ENCODE measurements at regions not wholly inside any gene's neighbourhood (a gene's known extent, or its start where the extent isn't known, plus 50 kb on each side); places are given as distances from the start of the nearest gene placed in this dataset.

- DNase-seq (ENCODE audit: insufficient read length) (no peak), FAIRE-seq (no peak)
- TF ChIP-seq POLR2A (IDR thresholded peaks at IDR 0.05; ENCODE audit: low read depth, low read length) (no peak), POLR2AphosphoS5 (IDR thresholded peaks at IDR 0.05; ENCODE audit: low read depth, low read length) (no peak), TAF1 (IDR thresholded peaks at IDR 0.05; ENCODE audit: borderline replicate concordance, low read depth, low read length) (no peak)
Measured at GRCh38 chr1:29531596-29531995, 295.3 kb downstream of the PTPRU start.

GRCh38 chr1:29529677-29530278, 293.5 kb downstream of the PTPRU start:
- no peak for FAIRE-seq
- no peak for TF ChIP-seq TAF1 (IDR thresholded peaks at IDR 0.05; ENCODE audit: borderline replicate concordance, low read depth, low read length)
- TF ChIP-seq POLR2AphosphoS5 (IDR thresholded peaks at IDR 0.05; ENCODE audit: low read depth, low read length) = no peak
- TF ChIP-seq POLR2A (IDR thresholded peaks at IDR 0.05; ENCODE audit: low read depth, low read length) = no peak
- no peak for DNase-seq (ENCODE audit: insufficient read length)

GRCh38 chr1:29527314-29528004, 291.1 kb downstream of the PTPRU start:
- no peak for FAIRE-seq
- DNase-seq (ENCODE audit: insufficient read length) = no peak
- TF ChIP-seq POLR2A (IDR thresholded peaks at IDR 0.05; ENCODE audit: low read depth, low read length) (no peak), POLR2AphosphoS5 (IDR thresholded peaks at IDR 0.05; ENCODE audit: low read depth, low read length) (no peak), TAF1 (IDR thresholded peaks at IDR 0.05; ENCODE audit: borderline replicate concordance, low read depth, low read length) (no peak)

GRCh38 chr1:29525941-29526340, 289.6 kb downstream of the PTPRU start:
- TF ChIP-seq POLR2AphosphoS5 (IDR thresholded peaks at IDR 0.05; ENCODE audit: low read depth, low read length) (no peak), TAF1 (IDR thresholded peaks at IDR 0.05; ENCODE audit: borderline replicate concordance, low read depth, low read length) (no peak), POLR2A (IDR thresholded peaks at IDR 0.05; ENCODE audit: low read depth, low read length) (no peak)
- DNase-seq (ENCODE audit: insufficient read length) (no peak), FAIRE-seq (no peak)

- no peak for DNase-seq (ENCODE audit: insufficient read length)
- no peak for FAIRE-seq
- TF ChIP-seq TAF1 (IDR thresholded peaks at IDR 0.05; ENCODE audit: borderline replicate concordance, low read depth, low read length) = no peak
- no peak for TF ChIP-seq POLR2AphosphoS5 (IDR thresholded peaks at IDR 0.05; ENCODE audit: low read depth, low read length)
Measured at GRCh38 chr1:29524285-29525065, 288.2 kb downstream of the PTPRU start.

DNA sequence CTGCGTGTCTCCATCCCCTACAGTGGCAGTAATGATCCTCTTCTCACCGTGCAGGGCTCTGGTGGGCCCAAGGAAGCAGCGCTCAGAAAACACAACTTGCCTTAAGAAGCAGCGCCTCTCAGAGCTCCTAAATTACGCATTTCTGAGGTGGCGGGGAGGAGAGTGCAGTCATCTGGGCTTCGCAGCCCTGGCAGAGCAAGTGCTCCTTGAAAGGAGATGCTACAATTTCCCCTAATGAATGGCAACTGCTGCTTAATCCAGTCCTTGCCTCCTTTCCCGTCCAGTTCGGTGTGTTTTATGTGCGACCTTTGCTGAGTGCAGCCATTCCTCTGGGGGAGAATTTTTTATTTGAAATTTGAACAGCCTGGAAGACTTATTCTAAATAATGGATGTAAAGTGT, 287.3 kb downstream of the PTPRU start:
- TF ChIP-seq POLR2AphosphoS5 (IDR thresholded peaks at IDR 0.05; ENCODE audit: low read depth, low read length) = no peak
- no peak for TF ChIP-seq TAF1 (IDR thresholded peaks at IDR 0.05; ENCODE audit: borderline replicate concordance, low read depth, low read length)
- no peak for TF ChIP-seq POLR2A (IDR thresholded peaks at IDR 0.05; ENCODE audit: low read depth, low read length)
- FAIRE-seq (no peak), DNase-seq (ENCODE audit: insufficient read length) (no peak)

DNA sequence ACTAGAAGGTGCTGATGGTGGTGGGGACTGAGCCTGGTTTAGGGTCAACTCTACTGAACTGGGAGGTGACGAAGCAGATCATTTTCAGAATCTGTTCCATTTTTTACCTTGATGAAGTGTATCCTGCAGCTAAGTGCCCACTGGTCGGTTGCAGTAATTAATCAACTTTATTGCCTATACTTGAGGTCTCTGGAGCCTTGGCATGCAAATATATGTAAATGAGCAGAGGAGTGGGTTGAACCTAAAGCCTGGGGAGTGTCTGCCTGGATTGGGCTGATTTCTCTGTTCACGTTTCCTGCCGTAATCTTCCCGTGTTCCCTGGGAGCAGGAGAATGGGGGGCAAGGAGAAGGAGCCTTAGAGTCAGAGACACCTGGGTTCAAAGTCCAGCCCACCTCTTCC, 286.8 kb downstream of the PTPRU start:
- TF ChIP-seq POLR2A (IDR thresholded peaks at IDR 0.05; ENCODE audit: low read depth, low read length) = no peak
- no peak for TF ChIP-seq POLR2AphosphoS5 (IDR thresholded peaks at IDR 0.05; ENCODE audit: low read depth, low read length)
- TF ChIP-seq TAF1 (IDR thresholded peaks at IDR 0.05; ENCODE audit: borderline replicate concordance, low read depth, low read length) = no peak
- DNase-seq (ENCODE audit: insufficient read length) (no peak), FAIRE-seq (no peak)

- TF ChIP-seq POLR2A (IDR thresholded peaks at IDR 0.05; ENCODE audit: low read depth, low read length) (no peak), TAF1 (IDR thresholded peaks at IDR 0.05; ENCODE audit: borderline replicate concordance, low read depth, low read length) (no peak), POLR2AphosphoS5 (IDR thresholded peaks at IDR 0.05; ENCODE audit: low read depth, low read length) (no peak)
- FAIRE-seq (no peak), DNase-seq (ENCODE audit: insufficient read length) (no peak)
Measured at GRCh38 chr1:29521811-29522580, 285.7 kb downstream of the PTPRU start.

- FAIRE-seq (no peak), DNase-seq (ENCODE audit: insufficient read length) (no peak)
- TF ChIP-seq POLR2AphosphoS5 (IDR thresholded peaks at IDR 0.05; ENCODE audit: low read depth, low read length) (no peak), POLR2A (IDR thresholded peaks at IDR 0.05; ENCODE audit: low read depth, low read length) (no peak), TAF1 (IDR thresholded peaks at IDR 0.05; ENCODE audit: borderline replicate concordance, low read depth, low read length) (no peak)
Measured at GRCh38 chr1:29521438-29521715, 285.1 kb downstream of the PTPRU start.

GRCh38 chr1:29520571-29521437, 284.5 kb downstream of the PTPRU start:
- DNase-seq (ENCODE audit: insufficient read length) (no peak), FAIRE-seq (no peak)
- no peak for TF ChIP-seq TAF1 (IDR thresholded peaks at IDR 0.05; ENCODE audit: borderline replicate concordance, low read depth, low read length)
- no peak for TF ChIP-seq POLR2AphosphoS5 (IDR thresholded peaks at IDR 0.05; ENCODE audit: low read depth, low read length)

DNA sequence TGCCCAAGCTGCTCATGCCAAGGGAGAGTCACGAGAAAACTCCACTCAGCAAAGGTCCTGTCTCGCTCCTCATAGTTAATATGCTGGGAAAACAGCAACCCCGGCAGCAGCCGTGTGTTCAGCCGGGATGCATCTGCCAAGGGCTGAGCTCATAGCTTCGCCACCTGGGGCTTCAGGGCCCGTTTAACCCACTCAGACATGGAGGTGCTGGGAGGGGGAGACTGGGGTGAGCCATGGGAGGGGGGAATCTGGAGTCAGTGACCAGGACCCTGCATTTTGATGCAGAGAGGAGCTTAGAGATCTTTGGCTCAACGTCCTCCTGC, 283.4 kb downstream of the PTPRU start:
- no peak for FAIRE-seq
- TF ChIP-seq TAF1 (IDR thresholded peaks at IDR 0.05; ENCODE audit: borderline replicate concordance, low read depth, low read length) = no peak
- no peak for TF ChIP-seq POLR2AphosphoS5 (IDR thresholded peaks at IDR 0.05; ENCODE audit: low read depth, low read length)
- no peak for TF ChIP-seq POLR2A (IDR thresholded peaks at IDR 0.05; ENCODE audit: low read depth, low read length)
- no peak for DNase-seq (ENCODE audit: insufficient read length)
